Islet of Langerhans (tissue), 1 donor: ENCODE measurements at regions not wholly inside any gene's neighbourhood (a gene's known extent, or its start where the extent isn't known, plus 50 kb on each side); places are given as distances from the start of the nearest gene placed in this dataset.

Experiments used
- FAIRE-seq: peaks from one replicate; lab custom pipeline; 2011; peaks lifted over from hg19 to GRCh38; lab: Jason Lieb, UNC

DNA sequence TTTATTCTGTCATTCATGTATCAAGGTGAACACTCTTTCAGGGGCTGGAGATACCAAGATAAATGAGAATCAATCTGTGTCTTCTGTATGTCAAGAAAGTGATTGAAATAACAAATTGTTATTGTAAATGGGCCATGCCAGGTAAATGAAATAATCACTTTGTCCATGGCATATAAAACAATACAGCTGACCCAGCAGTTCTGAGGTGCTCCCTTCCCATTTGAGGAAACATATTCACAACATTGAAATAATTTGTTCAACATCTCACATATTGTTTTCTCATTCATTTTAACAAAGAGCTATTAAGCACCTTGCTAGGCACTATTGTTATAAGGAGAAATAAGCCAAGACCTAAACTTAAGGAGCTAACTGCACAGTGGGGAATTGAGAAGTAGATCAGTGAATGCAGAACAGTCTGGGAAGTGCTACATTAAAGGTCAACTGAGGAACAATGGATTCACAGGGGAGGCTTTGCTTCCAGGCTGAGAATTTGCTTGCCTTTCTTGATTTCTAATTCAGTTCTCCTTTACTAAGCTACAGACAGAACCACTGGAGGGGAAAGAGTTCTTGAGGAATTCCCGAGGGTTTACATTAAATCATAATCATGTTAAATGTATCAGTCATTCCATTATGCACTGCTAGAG, 806.3 kb upstream of the ARPP21 start:
- no peak for FAIRE-seq

DNA sequence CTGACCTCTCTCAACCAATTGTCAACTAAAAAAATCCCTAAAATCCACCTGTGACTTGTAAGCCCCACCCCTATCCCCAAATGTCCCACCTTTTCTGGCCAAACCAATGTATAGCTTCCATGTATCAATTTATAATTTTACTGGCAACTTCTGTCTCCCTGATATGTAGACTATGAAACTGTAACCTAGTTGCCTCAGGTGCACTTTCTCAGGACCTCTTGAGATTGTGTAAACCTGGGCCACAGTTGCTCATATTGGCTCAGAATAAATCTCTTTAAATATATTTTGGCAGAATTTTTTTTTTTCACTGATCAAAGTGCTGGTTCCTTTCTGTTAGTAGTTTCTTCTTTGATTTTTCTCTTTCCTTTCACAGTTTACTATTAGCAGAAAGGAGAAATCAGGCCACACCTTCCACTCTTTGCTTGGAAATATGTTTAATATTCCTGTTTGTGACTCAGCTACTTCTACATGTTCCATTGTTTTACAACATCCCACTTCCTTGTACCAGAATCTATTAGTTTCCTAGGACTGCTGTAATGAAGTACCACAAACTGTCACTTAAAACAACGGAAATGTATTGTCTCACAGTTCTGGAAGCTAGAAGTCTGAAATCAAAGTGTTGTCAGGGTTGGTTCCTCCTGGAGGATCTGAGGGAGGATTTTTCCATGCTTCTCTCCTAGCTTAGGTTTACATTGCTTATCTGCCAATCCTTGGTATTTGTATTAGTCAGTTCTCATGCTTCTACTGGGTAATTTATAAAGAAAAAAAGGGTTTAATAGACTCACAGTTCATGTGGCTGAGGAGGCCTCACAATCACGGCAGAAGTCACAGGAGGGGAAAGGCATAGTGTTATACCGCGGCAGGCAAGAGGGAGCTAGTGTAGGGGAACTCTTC, 801.2 kb upstream of the ARPP21 start:
- no peak for FAIRE-seq

DNA sequence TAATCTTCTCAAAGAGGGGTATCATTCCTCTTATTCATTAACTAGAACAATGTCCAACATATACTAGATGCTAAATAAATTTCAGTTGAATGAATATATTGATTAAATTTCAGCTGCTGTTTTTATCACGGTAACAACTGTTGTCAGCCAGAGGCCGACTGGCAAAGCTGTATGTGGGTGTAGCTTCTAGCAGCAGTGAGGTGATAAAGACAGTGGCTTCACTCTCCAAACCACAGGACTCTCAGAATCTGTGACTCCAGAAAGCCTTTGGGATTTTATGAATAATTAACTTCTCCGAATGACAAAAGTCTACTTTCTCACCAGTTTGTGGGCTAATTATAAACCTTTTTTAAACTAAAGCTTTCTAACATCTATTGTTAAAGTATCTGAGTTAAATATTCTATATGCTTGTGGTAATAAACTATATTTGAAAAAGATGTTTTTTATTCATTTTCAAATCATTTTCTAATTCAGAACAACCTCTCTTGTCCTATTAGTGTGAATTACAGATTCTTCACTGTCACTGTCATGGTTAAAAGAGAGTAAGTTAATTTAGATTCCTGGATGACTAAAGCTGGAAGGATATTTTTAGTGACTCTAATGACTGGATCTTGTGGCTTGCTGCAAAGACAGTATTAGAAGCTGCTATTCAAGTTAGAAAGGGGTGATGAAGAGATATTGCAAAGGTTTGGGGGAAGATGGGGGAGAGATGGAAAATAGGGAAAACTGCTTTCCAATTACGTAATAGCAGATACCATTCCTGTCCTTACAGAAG, 796.4 kb upstream of the ARPP21 start:
- no peak for FAIRE-seq

DNA sequence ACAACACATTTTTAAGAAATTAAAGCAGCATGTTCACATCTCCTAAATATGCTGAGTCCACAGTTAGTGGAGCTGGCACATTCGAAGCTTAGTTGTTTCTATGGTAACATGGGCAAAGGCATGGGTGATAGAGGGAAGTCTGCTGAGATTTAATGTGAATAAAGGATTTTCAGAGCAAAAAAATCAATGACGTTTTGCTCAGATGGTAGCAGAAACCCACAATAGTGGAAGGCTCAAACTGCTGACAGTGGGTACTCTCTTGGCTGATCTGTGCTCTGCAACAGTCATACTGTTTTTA, 795.1 kb upstream of the ARPP21 start:
- FAIRE-seq: no peak

DNA sequence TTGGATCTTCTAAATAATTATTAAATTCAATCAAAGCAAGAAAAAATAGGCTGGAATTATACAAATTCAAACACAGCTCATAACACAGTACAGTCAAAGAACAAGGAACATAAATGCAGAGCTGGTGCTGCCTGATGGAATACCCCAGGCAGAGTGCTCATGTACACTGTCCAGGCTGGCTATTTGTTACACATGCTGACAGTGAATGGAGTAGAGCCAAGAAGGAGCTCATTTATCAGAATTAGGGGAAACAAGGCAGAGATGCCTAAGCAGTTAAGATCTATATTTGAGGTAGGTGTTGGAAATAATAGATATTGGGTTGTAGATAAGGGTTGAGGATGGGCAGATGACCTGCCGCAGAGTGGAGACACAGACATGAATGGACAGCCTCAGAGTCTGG, 788.2 kb upstream of the ARPP21 start:
- no peak for FAIRE-seq

DNA sequence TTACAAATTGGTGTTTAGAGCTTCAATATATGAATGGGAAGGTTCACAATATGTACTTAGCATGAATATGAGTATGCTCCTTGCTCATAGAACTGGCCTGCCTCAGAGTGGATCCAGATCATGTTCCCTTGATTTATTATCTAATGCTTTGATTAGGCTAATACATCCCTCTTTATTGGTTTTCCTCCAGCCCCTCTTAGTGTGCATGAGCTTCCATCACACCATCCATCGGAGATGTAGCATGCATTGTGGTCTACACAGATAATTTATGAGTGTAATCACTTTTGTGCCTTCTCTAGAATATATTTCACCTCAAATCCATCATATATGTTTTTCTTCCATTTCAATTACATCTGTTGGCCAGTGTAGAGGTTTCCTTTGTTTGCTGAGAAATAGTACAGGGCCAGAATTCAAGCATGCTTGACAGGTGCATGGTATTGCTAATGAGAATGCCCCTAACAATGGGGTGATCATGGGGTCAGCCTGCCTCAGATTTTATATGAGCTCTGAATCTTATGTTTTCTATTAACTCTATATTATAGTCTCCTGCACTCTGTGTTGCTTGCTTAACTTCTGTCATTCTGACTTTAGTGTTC, 786.4 kb upstream of the ARPP21 start:
- FAIRE-seq: no peak

DNA sequence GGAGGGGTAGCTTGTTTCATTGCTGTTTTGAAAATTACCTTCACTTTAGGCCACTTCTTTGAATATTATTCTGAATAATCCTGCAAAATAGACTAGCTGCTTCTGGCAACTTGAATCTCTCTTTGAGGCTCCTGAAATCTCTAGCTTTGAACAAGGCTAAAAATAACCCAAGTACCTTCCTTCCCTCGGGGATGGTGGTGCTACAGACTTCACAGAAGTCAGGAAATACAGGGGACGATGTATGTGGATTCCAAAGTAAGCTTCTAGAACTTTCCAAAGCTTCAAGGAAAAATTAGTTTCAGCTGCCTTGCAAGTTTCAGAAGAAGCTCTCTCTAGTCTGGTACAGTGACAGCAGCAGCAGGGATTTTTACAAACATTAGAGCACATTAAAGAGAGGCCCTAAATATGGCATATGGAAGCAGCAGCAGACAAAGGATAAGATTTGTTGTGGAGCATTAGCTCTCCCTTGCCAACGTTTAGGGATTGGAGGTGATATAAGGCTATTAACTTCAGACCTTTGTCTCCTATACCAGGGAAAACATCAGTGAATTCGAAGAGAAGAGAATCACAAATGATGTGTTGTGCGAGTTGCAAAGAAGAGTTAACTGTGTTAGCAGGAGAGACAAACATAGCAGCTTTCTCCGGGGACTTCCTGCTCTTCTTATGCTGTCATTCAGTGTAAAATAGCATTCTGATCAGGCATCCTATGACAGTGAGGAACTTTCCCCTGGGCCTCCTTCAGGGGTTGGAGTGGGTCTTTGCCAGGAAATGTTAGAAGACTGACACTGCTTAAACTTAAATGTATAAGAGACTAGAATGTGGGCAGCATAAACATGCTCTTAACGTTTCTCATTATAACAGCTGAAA, 783.0 kb upstream of the ARPP21 start:
- no peak for FAIRE-seq

DNA sequence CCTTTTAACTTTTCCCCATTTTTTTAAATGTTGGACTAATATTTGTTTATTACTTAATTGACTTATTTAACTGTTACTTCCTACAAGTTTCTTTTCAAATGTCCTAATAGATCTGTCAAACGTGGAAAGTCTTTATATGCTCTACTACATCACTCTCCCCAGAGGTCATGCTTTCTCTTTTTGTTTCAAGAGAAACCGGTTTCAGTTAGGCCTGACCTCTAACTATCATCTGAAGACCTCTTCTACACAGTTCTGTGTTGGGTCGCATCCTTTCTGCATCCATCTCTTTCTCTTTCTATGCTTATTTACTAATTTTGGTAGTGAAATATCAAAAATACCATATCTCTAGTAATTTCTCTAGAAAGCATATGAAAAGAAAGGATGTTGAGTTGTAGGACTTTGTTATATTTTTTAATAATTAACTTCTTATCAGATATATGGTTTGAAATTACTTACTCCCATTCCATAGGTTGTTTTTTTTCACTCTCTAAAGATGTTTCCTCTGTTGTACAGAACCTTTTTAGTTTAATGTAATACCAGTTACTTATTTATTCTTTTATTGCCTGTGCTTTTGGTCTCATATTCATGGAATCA, 781.2 kb upstream of the ARPP21 start:
- FAIRE-seq: no peak

DNA sequence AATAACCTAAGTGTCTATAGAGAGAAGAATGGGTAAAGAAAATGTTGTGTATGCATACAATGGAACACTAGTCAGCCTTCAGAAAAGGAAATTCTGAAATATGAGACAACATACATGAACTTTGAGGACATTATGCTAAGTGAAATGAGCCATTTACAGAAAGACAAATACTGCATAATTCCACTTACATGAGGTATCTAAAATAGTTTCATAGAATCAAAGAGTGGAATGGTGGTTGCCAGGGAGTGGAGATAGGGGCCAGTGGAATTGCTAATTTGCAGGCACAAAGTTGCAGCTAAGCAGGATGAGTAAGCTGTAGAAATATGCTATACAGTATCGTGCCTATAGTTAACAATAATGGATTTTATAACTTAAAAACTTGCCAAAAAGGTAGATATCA, 779.6 kb upstream of the ARPP21 start:
- FAIRE-seq: no peak

DNA sequence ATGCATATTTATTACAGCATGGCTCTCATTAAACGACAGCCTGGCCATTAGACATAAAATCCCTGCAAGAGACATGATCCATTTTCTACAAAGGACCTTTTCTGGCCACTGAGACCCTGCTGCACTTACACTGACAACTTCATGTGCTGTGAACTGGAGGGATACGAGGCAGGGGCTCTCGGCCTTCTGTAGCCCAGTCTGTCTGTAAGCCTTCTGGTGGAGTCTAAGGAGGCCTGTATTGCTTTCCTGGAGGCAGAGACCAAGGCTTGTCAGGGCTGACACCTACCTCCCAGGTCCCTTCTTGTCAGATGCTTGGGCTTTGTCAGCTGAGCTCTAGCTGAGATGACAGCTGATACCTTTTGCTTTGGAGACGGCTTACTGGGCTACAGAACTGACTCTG, 776.9 kb upstream of the ARPP21 start:
- FAIRE-seq: no peak

DNA sequence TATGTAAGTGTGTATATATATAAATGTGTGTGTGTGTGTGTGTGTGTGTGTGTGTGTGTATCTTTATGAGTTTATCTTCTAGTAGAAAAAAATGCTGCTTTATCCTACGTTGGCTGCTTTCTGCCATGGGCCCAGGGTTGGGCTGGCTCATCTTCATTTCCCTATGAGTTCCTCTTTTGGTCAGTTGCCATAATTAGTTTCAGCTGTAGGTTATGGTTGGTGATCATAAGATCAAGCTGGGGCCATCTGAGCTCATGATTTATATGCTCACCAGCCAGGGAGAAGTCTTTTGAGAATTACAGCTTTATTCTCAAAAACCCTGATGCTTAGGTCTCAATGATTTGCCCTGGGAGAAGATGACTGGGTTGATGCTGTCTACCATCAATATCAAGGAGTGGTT, 775.8 kb upstream of the ARPP21 start:
- FAIRE-seq: no peak

DNA sequence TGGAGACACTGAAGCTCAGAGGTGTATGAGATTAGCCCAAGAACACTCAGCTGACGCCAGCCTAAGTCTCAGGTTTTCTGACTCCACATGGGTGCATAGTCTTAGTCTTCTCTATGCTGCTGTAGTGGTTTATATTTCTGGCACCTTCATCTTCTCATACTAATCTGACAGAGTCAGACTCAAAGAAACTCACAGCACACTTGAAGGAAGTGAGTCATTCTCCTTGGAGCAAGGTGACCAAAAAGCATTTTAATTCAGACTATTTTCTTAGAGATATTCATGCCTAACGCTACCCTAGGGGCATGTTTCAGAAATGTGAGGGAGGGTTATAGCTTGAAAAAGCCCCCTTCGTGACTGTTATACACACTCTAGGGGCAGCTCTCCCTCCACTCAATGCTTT, 775.3 kb upstream of the ARPP21 start:
- FAIRE-seq: no peak

DNA sequence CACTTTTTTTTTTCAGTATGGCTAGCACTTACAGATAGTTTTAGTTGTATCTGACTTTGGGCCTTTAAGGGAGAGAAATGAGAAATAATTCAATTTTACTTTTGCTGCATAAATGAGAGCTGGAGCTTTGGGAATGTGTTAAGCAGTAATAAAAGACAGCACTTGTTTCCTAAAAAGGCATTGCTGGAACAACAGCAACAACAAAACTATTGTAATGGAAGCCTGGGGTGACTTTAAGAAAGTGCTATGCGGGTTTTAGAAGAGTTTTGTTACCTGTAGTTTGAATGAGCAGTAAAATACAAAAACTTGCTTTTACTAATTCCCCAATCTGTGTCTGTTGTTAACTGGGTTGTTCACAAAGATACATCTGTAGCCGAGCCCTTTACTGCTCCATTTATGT, 774.0 kb upstream of the ARPP21 start:
- no peak for FAIRE-seq

DNA sequence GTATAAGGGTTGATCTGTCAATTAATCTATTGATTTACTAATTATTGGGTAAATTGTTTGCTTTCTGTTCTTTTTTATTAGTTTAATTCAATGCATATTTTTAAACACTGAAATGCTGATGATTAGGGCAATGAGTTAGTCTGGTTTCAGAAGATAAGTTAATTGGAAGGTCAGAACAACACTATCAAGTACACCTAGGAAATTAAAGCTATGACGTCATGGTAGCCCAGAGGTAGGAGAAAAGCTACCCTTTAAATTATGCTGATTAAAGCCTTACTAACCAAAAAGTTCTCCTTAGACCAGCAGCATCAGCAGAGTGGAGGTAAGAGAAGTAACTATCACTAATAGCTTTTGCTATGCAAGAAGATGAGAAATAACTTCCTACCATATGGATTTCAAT, 770.4 kb upstream of the ARPP21 start:
- no peak for FAIRE-seq

DNA sequence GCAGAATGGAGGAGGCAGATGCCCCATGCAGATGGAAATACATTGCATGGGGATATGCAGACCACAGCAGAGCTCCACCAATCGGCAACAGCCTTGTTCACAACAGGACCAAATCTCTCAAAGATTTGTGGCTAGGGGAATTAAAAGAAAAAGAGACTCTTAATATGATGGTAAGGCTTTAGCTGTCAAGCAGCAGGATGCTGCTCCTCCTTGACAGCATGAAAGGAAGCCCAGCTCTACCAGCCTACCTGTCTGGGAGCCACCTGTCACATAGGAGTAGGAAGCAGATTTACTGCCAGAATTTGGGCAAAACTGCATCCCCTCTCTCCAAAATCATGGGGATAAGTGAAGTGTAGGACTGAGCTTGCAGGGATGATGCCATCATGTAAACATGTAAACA, 769.6 kb upstream of the ARPP21 start:
- FAIRE-seq: no peak

DNA sequence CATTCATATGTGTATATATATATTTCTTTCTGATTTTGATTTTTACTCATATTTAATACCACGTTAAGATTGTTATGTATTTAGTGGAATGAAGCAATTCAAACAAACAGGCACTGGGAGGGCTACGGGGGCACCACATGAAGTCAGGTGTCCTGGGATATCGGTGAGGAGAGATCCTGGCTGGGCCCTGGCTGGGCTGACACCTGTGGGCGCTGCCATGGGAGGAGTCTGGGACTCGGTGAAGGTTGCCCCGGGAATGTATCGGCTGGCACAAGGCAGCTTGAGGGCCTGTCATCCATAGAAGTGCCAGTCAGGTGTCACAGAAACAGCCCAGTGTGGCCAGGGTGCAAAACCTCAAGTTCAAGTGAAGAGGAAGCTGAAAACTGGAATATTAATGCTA, 766.9 kb upstream of the ARPP21 start:
- FAIRE-seq: no peak

DNA sequence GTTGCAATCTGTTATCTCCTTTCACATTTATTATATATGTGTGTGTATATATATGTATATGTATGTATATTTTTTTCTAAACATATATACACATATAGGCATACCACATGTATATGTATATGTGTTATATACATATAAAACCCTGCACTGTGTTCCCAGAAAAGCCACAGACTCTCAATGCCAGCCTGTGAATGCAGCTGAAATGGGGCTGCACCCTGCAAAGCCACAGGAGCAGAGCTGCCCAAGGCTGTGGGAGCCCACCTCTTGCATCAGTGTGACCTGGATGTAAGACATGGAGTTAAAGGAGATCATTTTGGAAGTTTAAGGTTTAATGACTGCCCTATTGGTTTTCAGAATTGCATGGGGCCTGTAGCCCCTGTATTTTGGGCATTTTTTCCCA, 762.3 kb upstream of the ARPP21 start:
- no peak for FAIRE-seq

DNA sequence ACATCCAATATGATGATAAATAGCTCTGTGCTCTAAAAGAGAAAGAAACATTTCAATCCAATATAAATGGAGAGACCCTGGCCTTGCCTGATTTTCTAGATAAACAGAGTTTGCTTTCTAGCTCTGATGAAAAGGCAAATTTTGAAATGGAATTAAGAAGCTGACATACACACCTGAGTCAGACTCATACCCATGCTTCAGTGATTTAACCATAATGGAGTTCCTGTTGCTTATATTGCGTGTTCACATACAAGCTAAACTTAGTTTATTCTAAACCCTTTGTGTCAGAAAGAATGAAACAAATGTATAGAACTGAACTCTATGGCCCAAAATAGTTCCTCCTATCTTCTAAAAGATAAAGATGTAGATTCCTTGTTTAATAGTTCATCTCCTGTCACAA, 760.8 kb upstream of the ARPP21 start:
- FAIRE-seq: no peak

DNA sequence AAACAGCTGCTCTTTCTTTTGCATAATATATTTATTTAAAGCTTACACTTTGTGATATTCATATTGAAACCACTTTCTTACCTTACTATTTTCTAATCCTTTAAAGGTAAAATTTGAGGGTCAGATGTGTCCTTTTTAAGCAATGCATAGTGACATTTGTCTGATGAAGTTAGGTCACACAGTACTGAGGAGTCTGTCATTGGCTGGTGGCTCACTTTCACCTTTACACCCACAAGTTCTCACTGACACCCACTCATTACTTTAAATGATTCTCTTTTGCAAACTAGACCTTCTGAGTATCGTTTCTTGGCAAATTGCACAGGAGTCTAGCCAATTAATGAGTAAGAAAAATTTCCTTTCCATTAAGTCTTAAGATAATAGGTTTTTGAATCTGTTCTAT, 758.3 kb upstream of the ARPP21 start:
- no peak for FAIRE-seq

DNA sequence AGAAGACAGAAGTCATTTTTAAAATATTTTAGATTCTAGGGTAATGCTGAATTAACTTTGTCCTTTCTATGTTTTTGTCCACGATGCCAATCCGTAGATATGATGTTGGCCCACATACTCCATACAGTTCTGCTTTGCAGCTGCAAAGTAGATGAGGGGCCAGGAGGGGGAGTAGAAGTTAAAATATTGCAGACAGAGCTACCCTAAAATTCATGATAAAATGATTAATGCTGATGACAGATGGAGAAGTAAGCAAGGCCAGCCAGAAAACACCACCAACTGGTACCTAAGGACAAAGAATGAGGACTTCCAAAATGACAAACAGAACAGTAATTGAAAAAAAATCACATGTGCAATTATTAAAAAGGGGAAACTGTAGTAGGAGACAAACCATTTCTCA, 756.6 kb upstream of the ARPP21 start:
- no peak for FAIRE-seq

DNA sequence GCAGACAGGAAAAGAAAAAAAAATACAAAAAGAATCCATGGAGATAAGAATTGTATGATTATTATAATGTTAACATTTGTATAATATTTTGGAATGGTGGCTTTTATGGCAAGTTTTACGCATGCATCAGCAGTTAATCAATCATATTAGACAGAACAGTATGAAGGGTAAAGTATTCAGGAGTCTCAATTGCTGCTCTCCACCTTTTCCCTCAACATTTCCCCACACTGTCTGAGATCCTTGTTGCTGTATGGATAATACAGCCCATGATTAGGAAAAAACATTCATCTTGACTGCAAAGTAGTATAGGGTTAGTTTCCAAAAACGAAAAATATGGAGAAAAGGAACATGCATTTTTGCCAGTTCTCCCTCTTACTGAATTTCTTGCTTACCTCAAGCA, 755.3 kb upstream of the ARPP21 start:
- no peak for FAIRE-seq

DNA sequence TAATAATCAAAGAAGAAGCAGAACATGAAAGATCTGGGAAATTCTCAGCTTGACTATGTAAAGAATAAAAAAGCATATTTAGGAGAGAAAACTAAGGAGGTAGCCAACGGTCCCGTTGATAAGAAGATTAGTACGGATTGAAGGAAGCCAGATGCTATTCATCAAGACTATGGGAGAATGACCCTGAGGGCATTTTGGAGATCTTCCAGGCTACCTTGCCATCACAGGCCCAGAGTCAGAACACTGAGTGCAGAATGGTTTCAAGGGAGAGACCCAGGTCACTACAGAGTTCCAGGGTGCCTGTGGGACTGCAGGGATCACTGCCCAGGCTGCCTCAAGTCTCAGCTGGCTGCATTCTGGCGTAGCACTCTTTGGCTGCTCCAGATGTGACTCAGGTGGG, 752.9 kb upstream of the ARPP21 start:
- FAIRE-seq: no peak
